ENCODE measurements at regions not wholly inside any gene's neighbourhood (a gene's known extent, or its start where the extent isn't known, plus 50 kb on each side); places are given as distances from the start of the nearest gene placed in this dataset.
"Not testable (repeated sequence)": the region's sequence is repeated elsewhere in the genome, so short reads cannot be mapped to it uniquely, and the experiment has no call there.

- no peak overlapping the region for H3K27ac ChIP-seq
Measured at GRCh38 chr2:83899271-83899670, 559.8 kb downstream of the SUCLG1 start.

DNA sequence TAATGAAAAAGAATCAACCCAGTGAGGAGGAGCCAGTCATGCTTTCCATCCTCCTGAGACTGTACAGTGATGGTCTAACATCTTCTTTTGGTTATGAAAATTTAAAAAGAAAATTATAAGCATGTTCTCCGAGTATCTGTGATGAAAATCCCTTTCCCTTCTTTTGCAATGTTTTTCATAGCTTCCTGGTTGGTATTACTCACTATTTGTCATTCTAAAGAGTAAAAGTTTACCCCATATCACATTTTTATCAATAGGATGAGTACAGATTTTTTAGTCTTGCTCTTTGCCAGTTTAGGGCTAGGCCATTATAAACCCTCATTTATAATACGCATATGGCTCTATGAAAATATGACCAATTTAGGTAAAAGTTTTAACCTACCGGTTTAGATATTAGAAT lies 564.1 kb downstream of the SUCLG1 start:
- H3K27ac ChIP-seq: no peak overlapping the region
- 6 to 100% (median 89%) methylated on average over 2 to 3 of the region's 3 CpGs for WGBS, 10 experiments
- in situ Hi-C loops (cut with MboI; ENCODE audit: low pct_unique_long_range_greater_than_20kb in 2 of 9, low sequenced_read_pairs in 9 of 9, unreplicated experiment in 9 of 9): no loop called here
- H3K4me1 ChIP-seq (replicated peaks in 1 of 2): no peaks in the 10 kb centered on the region
- ATAC-seq (replicated peaks in 6 of 8): no peak
- H3K4me3 ChIP-seq: no peak overlapping the region

More at GRCh38 chr2:83899271-83899670, 559.8 kb downstream of the SUCLG1 start:
- in situ Hi-C loops (cut with MboI; ENCODE audit: low pct_unique_long_range_greater_than_20kb in 2 of 9, low sequenced_read_pairs in 9 of 9, unreplicated experiment in 9 of 9): no loop called here
- ATAC-seq (replicated peaks in 6 of 8): no peak
- no peaks in the 10 kb centered on the region for H3K4me1 ChIP-seq (replicated peaks in 1 of 2)
- 33 to 100% (median 65%) methylated on average over 1 of the region's 1 CpG; no CpG with 5 or more reads in 2 of the 10 experiments for WGBS, 10 experiments
- H3K4me3 ChIP-seq: no peak overlapping the region

DNA sequence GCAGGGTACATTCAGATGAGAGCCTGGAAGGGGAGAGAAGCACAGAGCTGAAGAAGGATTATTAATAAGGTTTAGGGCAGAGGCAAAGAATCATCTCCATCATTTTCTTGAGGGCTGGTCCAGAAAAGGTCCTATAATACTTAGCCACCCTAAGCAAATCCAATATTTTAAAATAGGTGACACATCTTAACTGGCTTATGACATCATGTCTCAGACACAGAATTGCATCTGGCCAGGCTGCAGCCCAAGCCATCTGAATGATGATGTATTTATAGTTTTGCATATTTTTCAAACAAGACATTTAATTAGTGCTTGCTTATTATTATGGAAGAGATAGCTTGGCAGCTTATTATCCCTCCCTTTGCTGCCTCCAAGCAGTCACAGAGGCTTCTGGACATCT lies 571.3 kb downstream of the SUCLG1 start:
- Histone ChIP-seq H3K4me1 (replicated peaks in 1 of 2) (no peaks in the 10 kb centered on the region), H3K27ac (no peak overlapping the region), H3K4me3 (no peak overlapping the region)
- in situ Hi-C loops (cut with MboI; ENCODE audit: low pct_unique_long_range_greater_than_20kb in 2 of 9, low sequenced_read_pairs in 9 of 9, unreplicated experiment in 9 of 9): no loop called here
- ATAC-seq (replicated peaks in 6 of 8): peak; percentile 13 to 99 (median 61)

- Histone ChIP-seq H3K4me3 (no peak overlapping the region), H3K4me1 (replicated peaks in 1 of 2) (no peaks in the 10 kb centered on the region), H3K27ac (no peak overlapping the region)
- 40 to 100% (median 91%) methylated on average over 1 to 10 of the region's 20 CpGs; no CpG with 5 or more reads in 2 of the 10 experiments for WGBS, 10 experiments
- in situ Hi-C loops (cut with MboI; ENCODE audit: low pct_unique_long_range_greater_than_20kb in 2 of 9, low sequenced_read_pairs in 9 of 9, unreplicated experiment in 9 of 9): no loop called here
- ATAC-seq (replicated peaks in 6 of 8): no peak
Measured at GRCh38 chr2:83879127-83879526, 580.0 kb downstream of the SUCLG1 start.

DNA sequence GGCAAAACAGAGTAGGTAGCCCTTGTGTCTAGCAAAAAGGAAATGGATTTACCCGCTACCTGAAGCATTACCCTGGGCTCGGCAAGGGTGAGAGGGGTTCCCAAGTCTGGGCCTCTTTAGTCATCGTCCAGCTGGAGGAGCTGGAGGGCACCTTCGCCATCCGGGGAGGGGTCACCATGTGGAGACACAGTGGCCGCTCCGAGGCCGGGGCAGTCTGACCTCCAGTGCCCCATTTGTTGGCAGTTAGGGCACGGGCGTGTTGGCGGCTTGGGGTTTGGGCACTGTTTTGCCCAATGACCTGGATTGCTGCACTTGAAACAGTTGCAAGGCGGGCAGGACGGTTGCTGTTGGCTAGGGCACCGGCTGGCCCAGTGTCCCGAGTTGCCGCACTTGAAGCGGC lies 581.8 kb downstream of the SUCLG1 start:
- H3K4me1 ChIP-seq (replicated peaks in 1 of 2); H3K4me3 ChIP-seq; H3K27ac ChIP-seq; ATAC-seq (replicated peaks in 6 of 8); in situ Hi-C loops (cut with MboI; ENCODE audit: low pct_unique_long_range_greater_than_20kb in 2 of 9, low sequenced_read_pairs in 9 of 9, unreplicated experiment in 9 of 9): not testable (repeated sequence)
- WGBS, 10 experiments: 0 to 100% (median 96%) methylated on average over 1 to 4 of the region's 17 CpGs; no CpG with 5 or more reads in 7 of the 10 experiments

GRCh38 chr2:83874712-83875430 lies 584.2 kb downstream of the SUCLG1 start:
- no peak overlapping the region for H3K27ac ChIP-seq
- in situ Hi-C loops (cut with MboI; ENCODE audit: low pct_unique_long_range_greater_than_20kb in 2 of 9, low sequenced_read_pairs in 9 of 9, unreplicated experiment in 9 of 9): no loop called here
- ATAC-seq (replicated peaks in 6 of 8): no peak
- H3K4me1 ChIP-seq (replicated peaks in 1 of 2): no peaks in the 10 kb centered on the region
- no peak overlapping the region for H3K4me3 ChIP-seq
- 37 to 100% (median 74%) methylated on average over 1 to 10 of the region's 14 CpGs; no CpG with 5 or more reads in 2 of the 10 experiments for WGBS, 10 experiments

- no peaks in the 10 kb centered on the region for H3K4me1 ChIP-seq (replicated peaks in 1 of 2)
- WGBS, 10 experiments: 20 to 91% (median 76%) methylated on average over 1 to 10 of the region's 19 CpGs; no CpG with 5 or more reads in 4 of the 10 experiments
- no peak overlapping the region for H3K27ac ChIP-seq
- no peak for ATAC-seq (replicated peaks in 6 of 8)
- H3K4me3 ChIP-seq: no peak overlapping the region
- in situ Hi-C loops (cut with MboI; ENCODE audit: low pct_unique_long_range_greater_than_20kb in 2 of 9, low sequenced_read_pairs in 9 of 9, unreplicated experiment in 9 of 9): no loop called here
Measured at GRCh38 chr2:83874066-83874465, 585.0 kb downstream of the SUCLG1 start.

GRCh38 chr2:83873110-83873509 lies 586.0 kb downstream of the SUCLG1 start:
- H3K4me3 ChIP-seq: no peak overlapping the region
- 32 to 100% (median 90%) methylated on average over 1 to 6 of the region's 6 CpGs; no CpG with 5 or more reads in 2 of the 10 experiments for WGBS, 10 experiments
- peak in 2 of 8 experiments; percentile 20 to 33 for ATAC-seq (replicated peaks in 6 of 8)
- in situ Hi-C loops (cut with MboI; ENCODE audit: low pct_unique_long_range_greater_than_20kb in 2 of 9, low sequenced_read_pairs in 9 of 9, unreplicated experiment in 9 of 9): no loop called here
- H3K4me1 ChIP-seq (replicated peaks in 1 of 2): no peaks in the 10 kb centered on the region
- no peak overlapping the region for H3K27ac ChIP-seq

GRCh38 chr2:83866211-83866610 lies 592.9 kb downstream of the SUCLG1 start:
- 0 to 100% (median 87%) methylated on average over 1 to 3 of the region's 3 CpGs; no CpG with 5 or more reads in 1 of the 10 experiments for WGBS, 10 experiments

GRCh38 chr2:83862600-83862999 lies 596.5 kb downstream of the SUCLG1 start:
- Histone ChIP-seq H3K4me1 (replicated peaks in 1 of 2) (no peaks in the 10 kb centered on the region), H3K4me3 (no peak overlapping the region), H3K27ac (no peak overlapping the region)
- in situ Hi-C loops (cut with MboI; ENCODE audit: low pct_unique_long_range_greater_than_20kb in 2 of 9, low sequenced_read_pairs in 9 of 9, unreplicated experiment in 9 of 9): no loop called here
- WGBS, 10 experiments: 25 to 93% (median 87%) methylated on average over 1 to 2 of the region's 2 CpGs
- no peak for ATAC-seq (replicated peaks in 6 of 8)

More at GRCh38 chr2:83866211-83866610, 592.9 kb downstream of the SUCLG1 start:
- ATAC-seq (replicated peaks in 6 of 8): no peak
- Histone ChIP-seq H3K4me1 (replicated peaks in 1 of 2) (no peaks in the 10 kb centered on the region), H3K27ac (no peak overlapping the region), H3K4me3 (no peak overlapping the region)
- in situ Hi-C loops (cut with MboI; ENCODE audit: low pct_unique_long_range_greater_than_20kb in 2 of 9, low sequenced_read_pairs in 9 of 9, unreplicated experiment in 9 of 9): no loop called here

GRCh38 chr2:83860320-83860719 lies 598.8 kb downstream of the SUCLG1 start:
- in situ Hi-C loops (cut with MboI; ENCODE audit: low pct_unique_long_range_greater_than_20kb in 2 of 9, low sequenced_read_pairs in 9 of 9, unreplicated experiment in 9 of 9): no loop called here
- no peak overlapping the region for H3K4me3 ChIP-seq
- no peak overlapping the region for H3K27ac ChIP-seq
- H3K4me1 ChIP-seq (replicated peaks in 1 of 2): no peaks in the 10 kb centered on the region
- WGBS, 10 experiments: 30 to 100% (median 88%) methylated on average over 1 to 7 of the region's 7 CpGs; no CpG with 5 or more reads in 2 of the 10 experiments
- ATAC-seq (replicated peaks in 6 of 8): no peak

- ATAC-seq (replicated peaks in 6 of 8): no peak
- Histone ChIP-seq H3K4me1 (replicated peaks in 1 of 2) (no peaks in the 10 kb centered on the region), H3K27ac (no peak overlapping the region), H3K4me3 (no peak overlapping the region)
- WGBS, 10 experiments: 67 to 89% (median 85%) methylated on average over 1 of the region's 1 CpG; no CpG with 5 or more reads in 4 of the 10 experiments
- in situ Hi-C loops (cut with MboI; ENCODE audit: low pct_unique_long_range_greater_than_20kb in 2 of 9, low sequenced_read_pairs in 9 of 9, unreplicated experiment in 9 of 9): no loop called here
Measured at GRCh38 chr2:83859553-83859952, 599.5 kb downstream of the SUCLG1 start.

DNA sequence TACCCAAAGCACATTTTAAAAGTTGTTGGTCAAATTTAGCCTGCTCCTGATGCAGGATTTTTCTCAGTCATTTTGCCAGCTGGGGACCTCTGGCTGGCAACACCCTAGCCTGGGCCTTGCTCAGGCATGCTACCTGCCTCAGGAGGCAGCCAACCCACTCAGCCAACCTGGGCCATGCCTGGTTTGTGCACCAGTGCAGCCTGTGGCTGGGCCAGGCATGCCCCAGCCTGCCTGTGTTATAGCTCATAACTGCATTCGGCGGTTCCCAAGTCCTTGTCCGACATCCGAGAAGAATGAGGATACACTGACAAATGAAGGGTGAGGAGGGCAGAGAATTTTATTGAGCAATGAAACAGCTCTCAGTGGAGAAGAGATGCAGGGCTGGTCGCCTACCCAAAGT lies 608.0 kb downstream of the SUCLG1 start:
- no peak overlapping the region for H3K4me3 ChIP-seq
- in situ Hi-C loops (cut with MboI; ENCODE audit: low pct_unique_long_range_greater_than_20kb in 2 of 9, low sequenced_read_pairs in 9 of 9, unreplicated experiment in 9 of 9): no loop called here
- H3K4me1 ChIP-seq (replicated peaks in 1 of 2): no peaks in the 10 kb centered on the region
- ATAC-seq (replicated peaks in 6 of 8): no peak
- 93 to 100% (median 100%) methylated on average over 1 to 5 of the region's 5 CpGs; no CpG with 5 or more reads in 5 of the 10 experiments for WGBS, 10 experiments
- H3K27ac ChIP-seq: no peak overlapping the region

All from motor neuron (in vitro differentiated cells).